Kidney glomerular epithelial cell (primary cell): ENCODE measurements at regions not wholly inside any gene's neighbourhood (a gene's known extent, or its start where the extent isn't known, plus 50 kb on each side); places are given as distances from the start of the nearest gene placed in this dataset.

ENCODE experiments used
- DNase-seq: peaks from one replicate; lab custom pipeline; 2025; lab: John Stamatoyannopoulos, UW

- DNase-seq = no peak
These were observed 130.4 kb downstream of the GLI2 start for GRCh38 chr2:120866071-120866470.

GRCh38 chr2:120866483-120867140 lies 130.9 kb downstream of the GLI2 start:
- DNase-seq = no peak

- peak; percentile 83 for DNase-seq
These were observed 131.9 kb downstream of the GLI2 start for GRCh38 chr2:120867290-120868241.

- DNase-seq = no peak
These were observed 132.7 kb downstream of the GLI2 start for GRCh38 chr2:120868366-120868765.

GRCh38 chr2:120869036-120869729 lies 133.5 kb downstream of the GLI2 start:
- DNase-seq = no peak

GRCh38 chr2:120869730-120870466 lies 134.2 kb downstream of the GLI2 start:
- DNase-seq = no peak

- DNase-seq = no peak
These were observed 134.8 kb downstream of the GLI2 start for GRCh38 chr2:120870467-120870788.

- no peak for DNase-seq
These were observed 135.5 kb downstream of the GLI2 start for GRCh38 chr2:120871016-120871635.

GRCh38 chr2:120871881-120872620 lies 136.4 kb downstream of the GLI2 start:
- no peak for DNase-seq

- no peak for DNase-seq
These were observed 138.6 kb downstream of the GLI2 start for GRCh38 chr2:120873958-120874887.

- DNase-seq = no peak
These were observed 139.2 kb downstream of the GLI2 start for GRCh38 chr2:120874888-120875275.

- DNase-seq = no peak
These were observed 139.8 kb downstream of the GLI2 start for GRCh38 chr2:120875431-120875830.

- no peak for DNase-seq
These were observed 141.0 kb downstream of the GLI2 start for GRCh38 chr2:120876526-120877280.

GRCh38 chr2:120877409-120877808 lies 141.7 kb downstream of the GLI2 start:
- no peak for DNase-seq

GRCh38 chr2:120878970-120879369 lies 143.3 kb downstream of the GLI2 start:
- DNase-seq = no peak

GRCh38 chr2:120879431-120880295 lies 144.0 kb downstream of the GLI2 start:
- DNase-seq = no peak

- DNase-seq = no peak
These were observed 144.7 kb downstream of the GLI2 start for GRCh38 chr2:120880381-120880780.
